RWPE2 (cell line): ENCODE measurements at regions not wholly inside any gene's neighbourhood (a gene's known extent, or its start where the extent isn't known, plus 50 kb on each side); places are given as distances from the start of the nearest gene placed in this dataset.
A peak's percentile ranks its signal among the peaks of the same experiment; 100 is the strongest.
"Not testable (repeated sequence)": the region's sequence is repeated elsewhere in the genome, so short reads cannot be mapped to it uniquely, and the experiment has no call there.

Source experiments
- ATAC-seq: fragments of 200-7000 bp; cut with Tn5 transposase; 3 replicates; pipeline ENCODE4 v1.9.1; 2021; ENCODE audit warnings: low read depth
- DNase-seq: peaks from one replicate; pipeline ENCODE4 v3.0.0-alpha.2; 2020; ENCODE audit warnings: low spot score
- H3K27ac ChIP-seq: fragments of 450-650 bp; 2 replicates; pipeline ENCODE4 v1.5.1; 2017; ENCODE audit warnings: mild to moderate bottlenecking; ENCODE audit not compliant: poor library complexity, severe bottlenecking
- H3K27me3 ChIP-seq: fragments of 250-450 bp; sonication (Bioruptor Pico); 2 replicates; pipeline ENCODE4 v1.5.1; 2021; ENCODE audit warnings: mild to moderate bottlenecking, moderate library complexity; ENCODE audit not compliant: insufficient read depth, poor library complexity, severe bottlenecking
- H3K36me3 ChIP-seq: fragments of 250-450 bp; sonication (Bioruptor Pico); 2 replicates; pipeline ENCODE4 v1.5.1; 2020; ENCODE audit warnings: low read depth, mild to moderate bottlenecking, moderate library complexity
- H3K4me1 ChIP-seq: fragments of 250-450 bp; sonication (Bioruptor Pico); 2 replicates; pipeline ENCODE4 v1.5.1; 2021; ENCODE audit warnings: mild to moderate bottlenecking, moderate library complexity; ENCODE audit not compliant: insufficient read depth, poor library complexity, severe bottlenecking
- H3K4me3 ChIP-seq: fragments of 250-450 bp; sonication (Bioruptor Pico); 2 replicates; pipeline ENCODE4 v1.5.1; 2021; ENCODE audit warnings: mild to moderate bottlenecking, moderate library complexity; ENCODE audit not compliant: severe bottlenecking
- H3K9me3 ChIP-seq: fragments of 250-450 bp; sonication (Bioruptor Pico); 2 replicates; pipeline ENCODE4 v1.5.1; 2021; ENCODE audit warnings: mild to moderate bottlenecking, moderate library complexity; ENCODE audit not compliant: severe bottlenecking
- TF ChIP-seq, protein P1 (sequence below): fragments of 450-650 bp; IDR thresholded peaks from one replicate; pipeline ENCODE4 v1.5.1; 2017; ENCODE audit warnings: mild to moderate bottlenecking, moderate library complexity; ENCODE audit not compliant: poor library complexity, severe bottlenecking

- ATAC-seq = peak; percentile 53; the same call in 1 of the 3 replicates
- no peaks in the 10 kb centered on the region for H3K27me3 ChIP-seq
- H3K4me3 ChIP-seq = no peak overlapping the region
- no peak overlapping the region for H3K27ac ChIP-seq
- H3K4me1 ChIP-seq = no peaks in the 10 kb centered on the region
- TF ChIP-seq, protein P1, sequence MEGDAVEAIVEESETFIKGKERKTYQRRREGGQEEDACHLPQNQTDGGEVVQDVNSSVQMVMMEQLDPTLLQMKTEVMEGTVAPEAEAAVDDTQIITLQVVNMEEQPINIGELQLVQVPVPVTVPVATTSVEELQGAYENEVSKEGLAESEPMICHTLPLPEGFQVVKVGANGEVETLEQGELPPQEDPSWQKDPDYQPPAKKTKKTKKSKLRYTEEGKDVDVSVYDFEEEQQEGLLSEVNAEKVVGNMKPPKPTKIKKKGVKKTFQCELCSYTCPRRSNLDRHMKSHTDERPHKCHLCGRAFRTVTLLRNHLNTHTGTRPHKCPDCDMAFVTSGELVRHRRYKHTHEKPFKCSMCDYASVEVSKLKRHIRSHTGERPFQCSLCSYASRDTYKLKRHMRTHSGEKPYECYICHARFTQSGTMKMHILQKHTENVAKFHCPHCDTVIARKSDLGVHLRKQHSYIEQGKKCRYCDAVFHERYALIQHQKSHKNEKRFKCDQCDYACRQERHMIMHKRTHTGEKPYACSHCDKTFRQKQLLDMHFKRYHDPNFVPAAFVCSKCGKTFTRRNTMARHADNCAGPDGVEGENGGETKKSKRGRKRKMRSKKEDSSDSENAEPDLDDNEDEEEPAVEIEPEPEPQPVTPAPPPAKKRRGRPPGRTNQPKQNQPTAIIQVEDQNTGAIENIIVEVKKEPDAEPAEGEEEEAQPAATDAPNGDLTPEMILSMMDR = peak; percentile 79
- no peak for DNase-seq
- H3K9me3 ChIP-seq = no peaks in the 10 kb centered on the region
- no peaks in the 10 kb centered on the region for H3K36me3 ChIP-seq
Measured at GRCh38 chr4:56575820-56576429, 70.3 kb downstream of the ARL9 start.

GRCh38 chr4:56592417-56592816 is 86.8 kb downstream of the ARL9 start:
- not testable (repeated sequence) for H3K4me1 ChIP-seq, H3K27ac ChIP-seq, H3K4me3 ChIP-seq, H3K9me3 ChIP-seq, H3K36me3 ChIP-seq, H3K27me3 ChIP-seq, DNase-seq, ATAC-seq
